GM23248 (cell line): ENCODE measurements at regions not wholly inside any gene's neighbourhood (a gene's known extent, or its start where the extent isn't known, plus 50 kb on each side); places are given as distances from the start of the nearest gene placed in this dataset.

Experiments used
- EZH2 ChIP-seq: fragments of 200-600 bp; sonication (generic); IDR thresholded peaks from 2 replicates; pipeline ENCODE4 v1.6.1; 2018; ENCODE audit warnings: antibody characterized with exemption, mild to moderate bottlenecking; ENCODE audit not compliant: insufficient read depth, poor library complexity, severe bottlenecking
- EZH2phosphoT487 ChIP-seq: fragments of 200-600 bp; sonication (generic); IDR thresholded peaks from 2 replicates; pipeline ENCODE4 v1.6.1; 2018; ENCODE audit warnings: antibody characterized with exemption, moderate library complexity, mild to moderate bottlenecking, low read depth; ENCODE audit not compliant: insufficient read depth

DNA sequence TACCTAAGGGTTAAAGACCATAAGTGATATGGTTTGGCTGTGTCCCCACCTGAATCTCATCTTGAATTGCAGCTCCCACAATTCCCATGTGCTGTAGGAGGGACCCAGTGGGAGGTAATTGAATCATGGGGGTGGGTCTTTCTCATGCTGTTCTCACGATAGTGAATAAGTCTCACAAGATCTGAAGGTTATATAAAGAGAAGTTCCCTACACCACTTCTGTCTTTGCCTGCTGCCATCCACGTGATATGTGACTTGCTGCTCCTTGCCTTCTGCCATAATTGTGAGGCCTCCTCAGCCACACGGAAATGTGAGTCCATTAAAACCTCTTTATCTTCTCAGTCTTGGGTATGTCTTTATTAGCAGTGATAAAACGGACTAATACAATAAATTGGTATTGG is 75.0 kb upstream of the CADPS start:
- TF ChIP-seq EZH2 = no peak
- no peak for TF ChIP-seq EZH2phosphoT487
